AG04449 (cell line): ENCODE measurements at regions not wholly inside any gene's neighbourhood (a gene's known extent, or its start where the extent isn't known, plus 50 kb on each side); places are given as distances from the start of the nearest gene placed in this dataset.

Experiments
- CTCF ChIA-PET: fragments of 350-600 bp; formaldehyde crosslinking; extraction: SDS; loops from one replicate; lab custom pipeline; 2021; ENCODE audit warnings: antibody characterized with exemption; lab: Yijun Ruan, JAX
- POLR2A ChIA-PET: fragments of 400-600, 350-600 bp; formaldehyde crosslinking; extraction: SDS; loops from one replicate; lab custom pipeline; 2020; ENCODE audit warnings: antibody characterized with exemption, inconsistent platforms; lab: Yijun Ruan, JAX
- DNase-seq: peaks from one replicate; pipeline ENCODE4 v3.0.0-alpha.2; 2010; ENCODE audit warnings: low read depth, low spot score
- H3K4me3 ChIP-seq: 2 replicates; pipeline ENCODE4 v1.5.1; 2011; ENCODE audit warnings: low read depth, mild to moderate bottlenecking, control low read depth, low read length
- TF ChIP-seq, protein P1 (sequence below): IDR thresholded peaks from one replicate; pipeline ENCODE4 v1.5.1; 2011; ENCODE audit warnings: mild to moderate bottlenecking, moderate library complexity, low read length, control low read depth, inconsistent platforms; ENCODE audit not compliant: insufficient read depth; ENCODE audit errors: missing control alignments

DNA sequence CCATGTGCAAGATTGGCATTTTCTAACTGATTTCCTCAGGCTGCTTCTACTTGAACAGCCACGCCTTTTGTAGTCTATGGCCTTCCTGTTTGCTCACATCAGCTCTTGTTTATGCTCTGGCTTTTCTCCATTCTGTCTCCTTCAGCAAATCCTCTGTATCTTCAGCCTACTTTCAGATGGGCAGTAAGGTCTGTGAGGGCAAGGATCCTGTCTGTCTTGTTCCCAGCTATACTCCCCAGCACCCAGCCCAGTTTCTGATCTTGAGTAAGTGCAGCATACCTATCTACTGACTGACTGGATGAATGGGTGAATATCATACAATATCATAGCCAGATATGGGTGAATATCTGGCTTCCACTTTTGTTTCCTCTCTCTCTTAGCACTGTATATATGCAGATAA, 438.1 kb downstream of the LMO4 start:
- no peak for DNase-seq
- POLR2A ChIA-PET, result no interaction called here

DNA sequence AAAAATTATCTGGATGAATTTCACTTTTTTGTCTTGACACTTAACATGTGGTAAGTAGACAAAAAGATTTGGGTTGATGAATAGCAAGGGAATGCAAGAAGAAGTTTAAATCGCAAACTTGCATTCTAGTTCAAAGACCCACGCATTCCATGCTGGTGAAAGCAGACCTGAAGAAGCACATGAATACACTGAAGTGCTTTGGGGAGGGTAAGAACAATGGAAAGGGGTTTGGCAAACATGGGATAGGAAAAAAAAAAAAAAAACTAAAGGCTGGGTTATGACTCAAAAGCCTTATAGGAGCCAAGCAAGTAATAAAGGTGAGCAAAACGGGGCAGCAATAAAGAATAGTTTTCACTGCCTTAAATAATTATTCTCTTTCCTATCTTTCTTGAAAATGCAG, 450.2 kb downstream of the LMO4 start:
- no peak overlapping the region for H3K4me3 ChIP-seq
- ChIA-PET CTCF (no interaction called here), POLR2A (no interaction called here)
- TF ChIP-seq, protein P1, sequence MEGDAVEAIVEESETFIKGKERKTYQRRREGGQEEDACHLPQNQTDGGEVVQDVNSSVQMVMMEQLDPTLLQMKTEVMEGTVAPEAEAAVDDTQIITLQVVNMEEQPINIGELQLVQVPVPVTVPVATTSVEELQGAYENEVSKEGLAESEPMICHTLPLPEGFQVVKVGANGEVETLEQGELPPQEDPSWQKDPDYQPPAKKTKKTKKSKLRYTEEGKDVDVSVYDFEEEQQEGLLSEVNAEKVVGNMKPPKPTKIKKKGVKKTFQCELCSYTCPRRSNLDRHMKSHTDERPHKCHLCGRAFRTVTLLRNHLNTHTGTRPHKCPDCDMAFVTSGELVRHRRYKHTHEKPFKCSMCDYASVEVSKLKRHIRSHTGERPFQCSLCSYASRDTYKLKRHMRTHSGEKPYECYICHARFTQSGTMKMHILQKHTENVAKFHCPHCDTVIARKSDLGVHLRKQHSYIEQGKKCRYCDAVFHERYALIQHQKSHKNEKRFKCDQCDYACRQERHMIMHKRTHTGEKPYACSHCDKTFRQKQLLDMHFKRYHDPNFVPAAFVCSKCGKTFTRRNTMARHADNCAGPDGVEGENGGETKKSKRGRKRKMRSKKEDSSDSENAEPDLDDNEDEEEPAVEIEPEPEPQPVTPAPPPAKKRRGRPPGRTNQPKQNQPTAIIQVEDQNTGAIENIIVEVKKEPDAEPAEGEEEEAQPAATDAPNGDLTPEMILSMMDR, result no peak
- DNase-seq, result no peak

More for the DNA sequence above, 438.1 kb downstream of the LMO4 start:
- TF ChIP-seq, protein P1, result no peak
- H3K4me3 ChIP-seq, result no peak overlapping the region
- CTCF ChIA-PET, result no interaction called here

DNA sequence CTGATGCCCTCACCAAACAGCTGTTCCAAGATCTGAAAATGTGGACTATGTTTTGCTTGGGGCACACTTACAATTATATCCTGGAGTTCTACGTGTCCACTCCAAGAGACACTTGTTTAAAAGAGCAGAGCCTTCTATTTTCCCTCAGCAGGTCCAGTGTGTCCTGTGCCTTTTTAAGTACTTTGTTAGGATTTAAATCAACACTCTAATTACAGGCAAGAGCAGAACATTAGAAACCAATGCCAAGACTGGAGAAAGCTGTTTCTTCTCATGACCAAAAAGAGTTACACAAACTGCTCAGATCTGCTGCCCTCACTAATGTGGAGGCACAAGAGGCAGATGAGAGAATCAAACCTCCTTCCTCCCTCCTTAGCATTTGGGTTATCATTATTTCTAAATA, 452.9 kb downstream of the LMO4 start:
- CTCF ChIA-PET, result no interaction called here
- POLR2A ChIA-PET, result no interaction called here
- H3K4me3 ChIP-seq, result no peak overlapping the region
- TF ChIP-seq, protein P1, result no peak
- DNase-seq, result no peak

DNA sequence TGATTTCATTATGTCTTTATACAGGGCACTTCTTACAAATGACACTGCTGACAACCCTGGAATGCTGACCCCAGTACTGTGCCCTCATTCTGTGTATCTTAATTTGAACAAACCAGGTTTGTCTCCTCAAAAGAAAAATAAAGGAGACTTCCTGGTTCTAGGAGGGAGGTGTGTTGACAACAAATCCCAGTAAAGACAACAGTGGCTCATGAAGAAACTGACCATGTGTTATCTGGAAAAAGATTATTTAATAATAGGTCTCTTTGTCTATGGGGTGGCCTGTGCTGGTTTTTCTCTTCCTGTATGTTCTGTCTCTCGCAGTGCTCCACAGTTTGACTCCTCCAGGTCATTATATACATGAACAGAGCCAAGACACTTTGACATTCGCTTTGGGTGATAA, 454.6 kb downstream of the LMO4 start:
- POLR2A ChIA-PET, result no interaction called here
- no peak for DNase-seq
- TF ChIP-seq, protein P1, result no peak
- H3K4me3 ChIP-seq, result no peak overlapping the region
- CTCF ChIA-PET, result no interaction called here

DNA sequence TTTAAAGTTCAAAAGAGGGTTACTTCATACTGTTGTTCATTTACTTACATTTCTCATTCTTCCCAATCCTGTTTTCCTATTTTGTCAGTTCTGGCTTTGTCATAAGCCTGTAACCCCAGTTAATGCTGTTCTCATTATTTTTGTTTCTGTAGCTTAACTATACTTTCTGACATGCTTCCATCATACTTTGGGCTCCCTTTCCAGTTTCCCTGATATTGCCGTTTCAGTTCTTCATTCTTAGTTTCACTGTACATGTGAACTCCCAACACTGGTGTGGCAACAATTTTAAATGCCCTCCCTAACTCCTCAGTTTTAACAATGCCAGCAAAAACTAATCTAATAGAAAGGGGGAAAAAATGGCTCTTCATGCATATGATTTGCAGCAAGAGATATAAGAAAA, 456.7 kb downstream of the LMO4 start:
- CTCF ChIA-PET, result interaction anchor here (1.4 kb wide), 1 partner anchor 168 kb away, joined by 3 read pairs; no protein-coding TSS in a partner anchor

DNA sequence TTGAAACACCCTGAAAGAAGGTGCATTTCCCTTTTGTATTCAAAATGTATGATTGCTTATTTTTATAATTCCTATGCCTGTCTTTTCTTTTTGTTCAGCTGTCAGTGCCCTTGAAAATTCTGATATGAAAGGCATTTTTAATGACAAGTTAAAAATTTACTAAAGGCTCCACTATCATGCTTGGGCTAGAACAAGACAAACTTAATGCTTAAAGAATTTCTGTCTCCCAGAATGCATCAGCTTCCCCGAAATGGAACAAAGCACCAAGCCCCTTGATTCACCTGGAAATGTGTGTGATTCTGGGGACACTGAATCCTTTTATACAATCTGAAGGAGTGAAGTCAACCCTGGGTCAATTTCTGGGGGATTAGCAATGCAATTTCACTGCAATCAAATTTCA, 457.5 kb downstream of the LMO4 start:
- TF ChIP-seq, protein P1, result no peak
- H3K4me3 ChIP-seq, result no peak overlapping the region
- CTCF ChIA-PET, result interaction anchor here (1.4 kb wide), 1 partner anchor 167 kb away, joined by 3 read pairs; no protein-coding TSS in a partner anchor
- POLR2A ChIA-PET, result no interaction called here
- no peak for DNase-seq

More for the DNA sequence above, 456.7 kb downstream of the LMO4 start:
- TF ChIP-seq, protein P1, result no peak
- POLR2A ChIA-PET, result no interaction called here
- H3K4me3 ChIP-seq, result no peak overlapping the region
- no peak for DNase-seq
